GM12872 (cell line): ENCODE measurements at regions not wholly inside any gene's neighbourhood (a gene's known extent, or its start where the extent isn't known, plus 50 kb on each side); places are given as distances from the start of the nearest gene placed in this dataset.

Experiments used
- CTCF ChIP-seq: IDR thresholded peaks from 3 replicates; pipeline ENCODE4 v1.5.1; 2011; ENCODE audit warnings: low read depth, mild to moderate bottlenecking, low read length, moderate library complexity; ENCODE audit not compliant: insufficient read depth

GRCh38 chr5:124841829-124842712 is 95.6 kb upstream of the ZNF608 start:
- no peak for TF ChIP-seq CTCF

- TF ChIP-seq CTCF, result no peak
These were observed 96.5 kb upstream of the ZNF608 start for GRCh38 chr5:124842725-124843595.

GRCh38 chr5:124843596-124843899 is 97.1 kb upstream of the ZNF608 start:
- no peak for TF ChIP-seq CTCF

GRCh38 chr5:124844371-124844920 is 98.0 kb upstream of the ZNF608 start:
- TF ChIP-seq CTCF, result no peak

GRCh38 chr5:124847907-124848306 is 101.5 kb upstream of the ZNF608 start:
- TF ChIP-seq CTCF, result no peak

GRCh38 chr5:124849774-124850173 is 103.3 kb upstream of the ZNF608 start:
- TF ChIP-seq CTCF, result no peak

- no peak for TF ChIP-seq CTCF
These were observed 110.3 kb upstream of the ZNF608 start for GRCh38 chr5:124856726-124857125.
